ENCODE measurements at regions not wholly inside any gene's neighbourhood (a gene's known extent, or its start where the extent isn't known, plus 50 kb on each side); places are given as distances from the start of the nearest gene placed in this dataset.
"Not testable (repeated sequence)": the region's sequence is repeated elsewhere in the genome, so short reads cannot be mapped to it uniquely, and the experiment has no call there.

GRCh38 chr4:115452229-115452628 is 338.8 kb upstream of the NDST4 start:
- DNase-seq (ENCODE audit: low spot score), result not testable (repeated sequence)

DNA sequence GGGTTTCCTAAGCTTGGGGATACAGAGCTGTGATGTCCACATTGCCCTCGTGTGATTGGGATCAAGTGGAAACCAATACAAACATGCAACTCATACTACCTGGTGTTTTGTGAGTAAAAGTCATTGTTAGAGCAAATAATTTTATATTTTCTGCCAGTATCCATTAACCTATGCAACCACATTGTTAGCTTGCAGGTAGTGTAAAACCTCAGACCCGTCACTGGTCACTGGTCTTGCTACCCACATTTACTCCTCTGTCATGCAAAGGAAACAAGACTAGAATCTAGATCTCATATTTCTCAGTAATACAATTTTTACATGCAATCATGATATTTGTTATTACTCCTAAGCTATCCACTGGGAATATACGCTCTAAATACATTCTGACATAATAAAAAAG is 324.3 kb upstream of the NDST4 start:
- no peak for DNase-seq (ENCODE audit: low spot score)

- no peak for DNase-seq (ENCODE audit: low spot score)
Measured at GRCh38 chr4:115433491-115433890, 320.1 kb upstream of the NDST4 start.

- no peak for DNase-seq (ENCODE audit: low spot score)
Measured at GRCh38 chr4:115430024-115430423, 316.6 kb upstream of the NDST4 start.

- DNase-seq (ENCODE audit: low spot score), result no peak
Measured at GRCh38 chr4:115428455-115428854, 315.0 kb upstream of the NDST4 start.

- no peak for DNase-seq (ENCODE audit: low spot score)
Measured at GRCh38 chr4:115424852-115425251, 311.4 kb upstream of the NDST4 start.

DNA sequence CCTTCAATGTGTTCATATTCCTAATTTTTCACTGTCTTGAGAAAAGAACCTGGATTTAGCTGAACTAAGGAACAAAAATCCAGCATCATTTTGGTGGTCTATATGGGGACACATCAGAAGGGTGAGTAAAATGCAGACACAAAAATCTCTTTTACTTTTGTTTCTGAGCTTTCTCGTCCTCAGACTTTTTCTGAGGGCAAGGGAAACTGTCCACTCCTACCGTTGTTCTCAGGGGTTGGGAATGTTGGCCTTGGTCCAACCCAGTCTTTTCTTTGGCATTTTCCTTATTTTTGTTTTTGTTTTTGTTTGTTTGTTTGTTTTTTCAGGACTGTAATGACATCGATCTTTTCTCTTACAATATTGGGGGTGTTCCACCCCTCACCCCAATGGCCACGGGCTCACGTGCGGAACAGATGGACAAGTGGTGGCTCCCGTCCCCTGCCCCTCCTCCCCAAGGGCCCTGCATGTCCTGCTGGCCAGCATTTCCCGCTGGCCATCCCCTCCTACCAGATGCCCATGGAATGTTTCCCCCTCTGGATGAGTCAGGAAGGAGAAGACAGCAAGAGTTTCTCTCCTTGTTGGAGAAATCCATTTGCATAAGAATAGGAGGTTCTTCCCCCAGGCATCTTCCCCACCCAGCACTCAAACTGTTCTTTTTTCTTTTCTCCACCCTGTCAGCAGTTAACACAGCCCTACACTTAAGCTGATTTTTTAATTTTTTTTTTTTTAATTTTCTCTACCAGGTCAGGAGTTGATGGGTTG is 305.4 kb upstream of the NDST4 start:
- DNase-seq (ENCODE audit: low spot score), result no peak

GRCh38 chr4:115396034-115396433 is 282.6 kb upstream of the NDST4 start:
- DNase-seq (ENCODE audit: low spot score), result no peak

GRCh38 chr4:115376866-115377265 is 263.4 kb upstream of the NDST4 start:
- DNase-seq (ENCODE audit: low spot score), result no peak

- no peak for DNase-seq (ENCODE audit: low spot score)
Measured at GRCh38 chr4:115374621-115375020, 261.2 kb upstream of the NDST4 start.

DNA sequence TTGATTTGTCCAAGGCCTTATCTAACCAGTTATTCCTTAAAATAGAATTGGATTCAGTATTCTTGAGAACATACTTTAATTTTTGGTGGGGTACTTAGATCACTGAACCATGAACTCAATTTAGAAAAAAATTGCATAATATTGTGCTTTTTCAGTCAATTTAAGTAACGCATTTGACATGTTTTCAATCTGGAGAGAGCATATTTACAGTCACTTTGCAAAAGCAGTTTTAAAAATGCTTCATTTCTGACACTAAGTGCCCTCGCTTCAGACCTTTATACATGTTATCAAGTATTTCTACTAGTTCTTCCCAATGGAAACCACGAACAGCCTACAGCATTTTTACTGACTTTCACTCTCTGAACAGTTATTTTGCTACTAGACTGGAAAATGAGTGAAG is 257.1 kb upstream of the NDST4 start:
- DNase-seq (ENCODE audit: low spot score), result no peak

GRCh38 chr4:115370012-115370411 is 256.6 kb upstream of the NDST4 start:
- DNase-seq (ENCODE audit: low spot score), result no peak

- no peak for DNase-seq (ENCODE audit: low spot score)
Measured at GRCh38 chr4:115366390-115366789, 253.0 kb upstream of the NDST4 start.

DNA sequence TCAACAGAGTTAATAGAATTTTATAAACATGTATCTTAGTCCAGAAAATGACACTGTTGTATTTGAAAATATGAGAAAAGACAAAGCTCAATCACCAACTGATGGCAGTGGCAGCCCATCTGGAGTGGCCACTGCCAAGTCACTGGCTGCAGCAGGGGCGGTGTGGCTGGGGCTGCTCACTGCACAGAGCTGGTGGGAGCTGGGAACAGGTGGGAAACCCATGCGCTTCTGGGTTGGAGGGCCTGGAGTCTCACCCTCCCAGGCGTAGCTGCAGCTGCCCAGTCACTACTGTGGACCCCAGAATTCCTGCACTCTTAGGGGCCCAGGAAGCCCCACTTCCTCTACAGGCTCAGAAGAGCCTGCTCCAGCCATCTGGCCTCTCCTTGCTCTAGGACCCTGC is 251.8 kb upstream of the NDST4 start:
- no peak for DNase-seq (ENCODE audit: low spot score)

GRCh38 chr4:115361781-115362180 is 248.4 kb upstream of the NDST4 start:
- DNase-seq (ENCODE audit: low spot score), result no peak

DNA sequence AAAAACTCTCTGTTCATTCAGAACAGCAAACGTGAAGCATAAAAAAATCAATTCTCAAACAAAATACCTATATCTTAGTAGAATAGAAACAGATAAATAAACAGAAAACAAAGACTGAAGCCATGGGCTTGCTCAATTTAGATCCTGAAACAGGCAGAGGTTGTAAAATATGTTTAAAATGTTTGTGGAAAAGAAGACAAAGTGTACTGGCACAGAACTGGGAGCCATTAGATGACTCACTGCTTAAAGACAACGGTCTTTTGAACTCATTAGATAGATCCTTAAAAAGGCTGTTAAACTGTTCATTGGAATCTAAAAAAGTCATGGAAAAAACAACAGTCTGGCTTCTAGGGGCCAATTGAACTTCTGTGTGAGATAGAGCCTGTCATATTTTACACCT is 247.0 kb upstream of the NDST4 start:
- no peak for DNase-seq (ENCODE audit: low spot score)

DNA sequence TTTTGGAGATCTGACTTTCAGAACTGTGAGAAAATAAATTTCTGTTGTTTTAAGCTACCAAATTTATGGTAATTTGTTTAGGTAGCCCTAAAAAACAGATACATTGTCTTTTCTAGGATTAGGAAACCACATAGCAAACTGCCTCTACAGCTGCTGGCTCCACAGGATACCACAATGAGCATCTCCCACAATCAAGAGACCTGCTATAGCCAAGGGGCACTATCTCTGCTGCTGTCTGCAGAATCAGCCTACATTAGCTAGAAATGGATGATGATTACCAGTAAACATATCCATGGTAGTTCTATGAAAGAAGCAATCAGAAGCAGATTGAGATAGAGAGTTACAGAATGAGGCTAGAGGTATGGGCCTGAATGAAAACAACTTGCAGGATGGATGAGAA is 244.4 kb upstream of the NDST4 start:
- no peak for DNase-seq (ENCODE audit: low spot score)

- no peak for DNase-seq (ENCODE audit: low spot score)
Measured at GRCh38 chr4:115356176-115356575, 242.8 kb upstream of the NDST4 start.

- no peak for DNase-seq (ENCODE audit: low spot score)
Measured at GRCh38 chr4:115355329-115355728, 241.9 kb upstream of the NDST4 start.

GRCh38 chr4:115353370-115353769 is 239.9 kb upstream of the NDST4 start:
- no peak for DNase-seq (ENCODE audit: low spot score)

GRCh38 chr4:115343171-115343570 is 229.8 kb upstream of the NDST4 start:
- DNase-seq (ENCODE audit: low spot score), result no peak

DNA sequence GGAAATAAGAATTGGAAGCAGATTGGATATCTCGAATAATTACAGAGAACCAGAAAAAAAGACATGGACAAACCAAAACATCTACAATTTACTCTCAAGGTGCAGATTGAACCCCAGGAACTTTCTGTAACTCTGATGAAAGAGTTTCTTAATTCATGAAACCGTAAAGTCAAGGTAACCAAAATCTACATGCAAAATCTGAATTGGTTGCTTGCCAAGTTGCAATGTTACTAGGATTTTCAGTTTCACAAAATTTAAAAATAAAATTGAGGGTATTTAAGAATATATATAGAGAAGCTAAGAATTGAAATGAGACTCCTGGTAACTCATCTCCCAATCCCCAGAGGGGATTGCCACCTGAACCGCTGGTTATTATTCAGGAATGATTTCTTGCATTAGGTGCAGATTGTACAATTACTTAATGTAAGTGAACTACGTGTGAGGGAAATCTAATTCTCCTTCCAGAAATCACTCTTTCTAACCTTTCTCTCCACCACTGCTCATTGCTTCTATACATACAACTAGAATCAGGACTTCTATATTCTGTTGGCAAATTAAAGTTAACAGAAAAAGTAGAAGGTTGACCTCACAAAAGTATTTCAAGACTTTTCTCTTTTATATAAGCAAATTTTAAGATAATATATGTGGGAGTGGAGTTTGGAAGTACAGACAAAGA is 221.5 kb upstream of the NDST4 start:
- no peak for DNase-seq (ENCODE audit: low spot score)

- no peak for DNase-seq (ENCODE audit: low spot score)
Measured at GRCh38 chr4:115332078-115332477, 218.7 kb upstream of the NDST4 start.

GRCh38 chr4:115331241-115331640 is 217.8 kb upstream of the NDST4 start:
- no peak for DNase-seq (ENCODE audit: low spot score)
